Panc1 (cell line): ENCODE measurements at regions not wholly inside any gene's neighbourhood (a gene's known extent, or its start where the extent isn't known, plus 50 kb on each side); places are given as distances from the start of the nearest gene placed in this dataset.

Experiments used
- ATAC-seq: fragments of 200-7000 bp; cut with Tn5 transposase; 2 replicates; pipeline ENCODE4 v1.9.1; 2020; ENCODE audit warnings: mild to moderate bottlenecking, moderate library complexity
- BruUV-seq: library from RNA; stranded (reverse); fragments of 400-500 nt; replicated peaks from 2 replicates; lab custom pipeline; 2021; lab: Mats Ljungman, UMichigan
- CTCF ChIA-PET: fragments of 300-600 bp; sonication (Branson Sonifier 250); formaldehyde crosslinking; loops from one replicate; lab custom pipeline; 2022; ENCODE audit warnings: antibody characterized with exemption; lab: Charles Lee
- POLR2A ChIA-PET: fragments of 300-600 bp; sonication (Branson Sonifier 250); formaldehyde crosslinking; loops from one replicate; lab custom pipeline; 2022; ENCODE audit warnings: antibody characterized with exemption; lab: Charles Lee
- DNase-seq: peaks from one replicate; pipeline ENCODE4 v3.0.0-alpha.2; 2010; ENCODE audit warnings: low read depth, low spot score
- H3K27ac ChIP-seq: 2 replicates; pipeline ENCODE4 v1.5.1; 2011; ENCODE audit warnings: mild to moderate bottlenecking, low read length, inconsistent platforms
- H3K27me3 ChIP-seq: fragments of 200-500 bp; sonication (Bioruptor generic); 2 replicates; pipeline ENCODE4 v1.6.0; 2014; ENCODE audit warnings: low read length, inconsistent platforms; ENCODE audit not compliant: control insufficient read depth, insufficient read depth
- H3K36me3 ChIP-seq: fragments of 200-500 bp; sonication (Bioruptor generic); 2 replicates; pipeline ENCODE4 v1.5.1; 2014; ENCODE audit warnings: inconsistent platforms, mild to moderate bottlenecking, low read length, moderate library complexity; ENCODE audit not compliant: control insufficient read depth, insufficient read depth
- H3K4me1 ChIP-seq: 2 replicates; pipeline ENCODE4 v1.5.1; 2011; ENCODE audit warnings: inconsistent platforms, mild to moderate bottlenecking, low read length, moderate library complexity; ENCODE audit not compliant: control insufficient read depth, insufficient read depth
- H3K4me3 ChIP-seq, 2 experiments: 2 replicates each; pipeline ENCODE4 v1.5.1; 2011 to 2012; ENCODE audit warnings: low read depth in 2 of 2, low read length in 2 of 2, mild to moderate bottlenecking in 2 of 2, inconsistent platforms in 1 of 2, moderate library complexity in 1 of 2
- H3K9me3 ChIP-seq: fragments of 200-500 bp; sonication (Bioruptor generic); 2 replicates; pipeline ENCODE4 v1.5.1; 2014; ENCODE audit warnings: low read depth, mild to moderate bottlenecking, inconsistent platforms, low read length, moderate library complexity; ENCODE audit not compliant: control insufficient read depth, insufficient read depth
- CTCF ChIP-seq: fragments of 450-650 bp; IDR thresholded peaks from 2 replicates; pipeline ENCODE4 v1.5.1; 2017; ENCODE audit warnings: mild to moderate bottlenecking
- POLR2AphosphoS5 ChIP-seq: IDR thresholded peaks from 2 replicates; pipeline ENCODE4 v1.6.1; 2012; ENCODE audit warnings: mild to moderate bottlenecking, low read depth, low read length, moderate library complexity
- REST ChIP-seq, 2 experiments: IDR thresholded peaks; 2 replicates each; pipeline ENCODE4 v1.6.1; 2011 to 2012; ENCODE audit warnings: low read depth in 2 of 2, control low read depth in 1 of 2, low read length in 1 of 2, mild to moderate bottlenecking in 1 of 2, moderate library complexity in 1 of 2; ENCODE audit not compliant: insufficient read depth in 1 of 2
- SIN3A ChIP-seq: IDR thresholded peaks from 2 replicates; pipeline ENCODE4 v1.6.1; 2012; ENCODE audit warnings: low read depth, mild to moderate bottlenecking, low read length, moderate library complexity, borderline replicate concordance; ENCODE audit not compliant: insufficient read depth
- TCF7L2 ChIP-seq: IDR thresholded peaks from 2 replicates; pipeline ENCODE4 v1.6.1; 2011; ENCODE audit warnings: mild to moderate bottlenecking, low read depth, low read length, inconsistent platforms
- in situ Hi-C: cut with HindIII; loops from 2 replicates; pipeline ENCODE4 v1.10.0; 2016; ENCODE audit warnings: low sequenced_read_pairs, low pct_unique_long_range_greater_than_20kb
- intact Hi-C: fragments of 100-400 bp; cut with micrococcal nuclease; formaldehyde crosslinking; loops from one replicate; pipeline ENCODE4 v1.10.0; 2022; ENCODE audit not compliant: unreplicated experiment

GRCh38 chr12:107360482-107360881 is 267.1 kb upstream of the CRY1 start:
- Histone ChIP-seq H3K9me3 (no peaks in the 10 kb centered on the region), H3K36me3 (no peaks in the 10 kb centered on the region), H3K27me3 (peaks cover 14% of the 10 kb centered on the region), H3K27ac (no peak overlapping the region), H3K4me3 (no peak overlapping the region), H3K4me1 (no peaks in the 10 kb centered on the region)
- no peak for TF ChIP-seq TCF7L2
- no peak for TF ChIP-seq REST (IDR thresholded peaks at IDR 0.05; ENCODE audit: insufficient read depth in 1 of 2, low read depth in 2 of 2, low read length in 1 of 2)
- TF ChIP-seq SIN3A = no peak
- TF ChIP-seq CTCF = no peak
- no peak for TF ChIP-seq POLR2AphosphoS5
- ChIA-PET CTCF (no interaction called here), POLR2A (no interaction called here)
- ATAC-seq = no peak
- no TSS peak for BruUV-seq
- no peak for DNase-seq
- intact Hi-C loops (no loop called here), in situ Hi-C loops (no loop called here)

- in situ Hi-C loops = no loop called here
- no TSS peak for BruUV-seq
- Histone ChIP-seq H3K9me3 (no peaks in the 10 kb centered on the region), H3K27ac (no peak overlapping the region), H3K36me3 (no peaks in the 10 kb centered on the region), H3K4me1 (no peaks in the 10 kb centered on the region), H3K4me3 (no peak overlapping the region), H3K27me3 (peaks cover 14% of the 10 kb centered on the region)
- no peak for TF ChIP-seq TCF7L2
- DNase-seq (no peak), ATAC-seq (no peak)
- CTCF ChIA-PET = interaction anchor here (0.6 kb wide), 1 partner anchor 43 kb away, joined by 3 read pairs; no protein-coding TSS in a partner anchor
- POLR2A ChIA-PET = no interaction called here
- intact Hi-C loops = no loop called here
Observed at GRCh38 chr12:107361970-107362369, 268.6 kb upstream of the CRY1 start.

- Histone ChIP-seq H3K4me3 (no peak overlapping the region), H3K27me3 (peaks cover 14% of the 10 kb centered on the region), H3K27ac (no peak overlapping the region), H3K36me3 (no peaks in the 10 kb centered on the region), H3K4me1 (no peaks in the 10 kb centered on the region), H3K9me3 (no peaks in the 10 kb centered on the region)
- intact Hi-C loops (no loop called here), in situ Hi-C loops (no loop called here)
- ATAC-seq (no peak), DNase-seq (no peak)
- TF ChIP-seq REST (IDR thresholded peaks at IDR 0.05; ENCODE audit: insufficient read depth in 1 of 2, low read depth in 2 of 2, low read length in 1 of 2) = no peak
- TF ChIP-seq TCF7L2 = no peak
- ChIA-PET CTCF (no interaction called here), POLR2A (interaction anchor here (0.6 kb wide), 1 partner anchor 306 kb away, joined by 4 read pairs; no protein-coding TSS in a partner anchor)
- BruUV-seq = no TSS peak
Observed at GRCh38 chr12:107362960-107363359, 269.6 kb upstream of the CRY1 start.
